ENCODE measurements at regions not wholly inside any gene's neighbourhood (a gene's known extent, or its start where the extent isn't known, plus 50 kb on each side); places are given as distances from the start of the nearest gene placed in this dataset.

GRCh38 chr4:121277194-121278105, 103.4 kb downstream of the QRFPR start:
- Histone ChIP-seq H3K4me2 (ENCODE audit: low read length) (no peak overlapping the region), H3K36me3 (ENCODE audit: insufficient read depth, low read length) (no peaks in the 10 kb centered on the region), H3K9me2 (ENCODE audit: low read depth, low read length) (no peaks in the 10 kb centered on the region), H3K4me3 (ENCODE audit: low read depth, low read length, poor library complexity, severe bottlenecking) (no peak overlapping the region), H3K27me3 (ENCODE audit: insufficient read depth, low read length) (no peaks in the 10 kb centered on the region), H4K20me1 (ENCODE audit: insufficient read depth, low read length) (no peaks in the 10 kb centered on the region), H3F3A (ENCODE audit: insufficient read depth, low read length) (no peaks in the 10 kb centered on the region), H3K9me3 (ENCODE audit: low read length) (no peaks in the 10 kb centered on the region), H3K9ac (ENCODE audit: low read length) (no peak overlapping the region), H2AFZ (ENCODE audit: low read length) (no peak overlapping the region), H3K27ac (ENCODE audit: low read depth, low read length, poor library complexity, severe bottlenecking) (no peak overlapping the region), H3K4me1 (ENCODE audit: insufficient read depth, low read length, severe bottlenecking) (no peaks in the 10 kb centered on the region), H3K79me2 (ENCODE audit: insufficient read depth, low read length) (no peaks in the 10 kb centered on the region)
- no peak for TF ChIP-seq EZH2 (IDR thresholded peaks at IDR 0.05; ENCODE audit: borderline replicate concordance, low read length)
- peak; percentile 57 for TF ChIP-seq CTCF (IDR thresholded peaks at IDR 0.05; ENCODE audit: low read length)

- H3K27ac ChIP-seq (ENCODE audit: low read depth, low read length, poor library complexity, severe bottlenecking), result no peak overlapping the region
- H3F3A ChIP-seq (ENCODE audit: insufficient read depth, low read length), result no peaks in the 10 kb centered on the region
- no peaks in the 10 kb centered on the region for H4K20me1 ChIP-seq (ENCODE audit: insufficient read depth, low read length)
- no peaks in the 10 kb centered on the region for H3K27me3 ChIP-seq (ENCODE audit: insufficient read depth, low read length)
- H3K4me3 ChIP-seq (ENCODE audit: low read depth, low read length, poor library complexity, severe bottlenecking), result no peak overlapping the region
- no peak overlapping the region for H3K9ac ChIP-seq (ENCODE audit: low read length)
- no peak overlapping the region for H3K4me2 ChIP-seq (ENCODE audit: low read length)
- no peaks in the 10 kb centered on the region for H3K79me2 ChIP-seq (ENCODE audit: insufficient read depth, low read length)
- no peaks in the 10 kb centered on the region for H3K9me3 ChIP-seq (ENCODE audit: low read length)
- TF ChIP-seq EZH2 (IDR thresholded peaks at IDR 0.05; ENCODE audit: borderline replicate concordance, low read length) (no peak), CTCF (IDR thresholded peaks at IDR 0.05; ENCODE audit: low read length) (no peak)
- no peaks in the 10 kb centered on the region for H3K9me2 ChIP-seq (ENCODE audit: low read depth, low read length)
- no peaks in the 10 kb centered on the region for H3K4me1 ChIP-seq (ENCODE audit: insufficient read depth, low read length, severe bottlenecking)
- H2AFZ ChIP-seq (ENCODE audit: low read length), result no peak overlapping the region
- no peaks in the 10 kb centered on the region for H3K36me3 ChIP-seq (ENCODE audit: insufficient read depth, low read length)
Observed at GRCh38 chr4:121273191-121273590, 107.6 kb downstream of the QRFPR start.

- H3K27me3 ChIP-seq (ENCODE audit: insufficient read depth, low read length), result no peaks in the 10 kb centered on the region
- no peaks in the 10 kb centered on the region for H3K4me1 ChIP-seq (ENCODE audit: insufficient read depth, low read length, severe bottlenecking)
- H3K36me3 ChIP-seq (ENCODE audit: insufficient read depth, low read length), result no peaks in the 10 kb centered on the region
- H4K20me1 ChIP-seq (ENCODE audit: insufficient read depth, low read length), result no peaks in the 10 kb centered on the region
- no peak overlapping the region for H3K9ac ChIP-seq (ENCODE audit: low read length)
- no peaks in the 10 kb centered on the region for H3K9me2 ChIP-seq (ENCODE audit: low read depth, low read length)
- H3F3A ChIP-seq (ENCODE audit: insufficient read depth, low read length), result no peaks in the 10 kb centered on the region
- H3K4me3 ChIP-seq (ENCODE audit: low read depth, low read length, poor library complexity, severe bottlenecking), result no peak overlapping the region
- H2AFZ ChIP-seq (ENCODE audit: low read length), result no peak overlapping the region
- no peak overlapping the region for H3K27ac ChIP-seq (ENCODE audit: low read depth, low read length, poor library complexity, severe bottlenecking)
- no peaks in the 10 kb centered on the region for H3K9me3 ChIP-seq (ENCODE audit: low read length)
- no peaks in the 10 kb centered on the region for H3K79me2 ChIP-seq (ENCODE audit: insufficient read depth, low read length)
- TF ChIP-seq EZH2 (IDR thresholded peaks at IDR 0.05; ENCODE audit: borderline replicate concordance, low read length) (no peak), CTCF (IDR thresholded peaks at IDR 0.05; ENCODE audit: low read length) (no peak)
- H3K4me2 ChIP-seq (ENCODE audit: low read length), result no peak overlapping the region
Observed at GRCh38 chr4:121272526-121272925, 108.3 kb downstream of the QRFPR start.
